CD4-positive, alpha-beta T cell treated with Interleukin-1 beta for 1 hour (primary cell): ENCODE measurements at regions not wholly inside any gene's neighbourhood (a gene's known extent, or its start where the extent isn't known, plus 50 kb on each side); places are given as distances from the start of the nearest gene placed in this dataset.

Experiments used
- DNase-seq, 2 donors: peaks; one replicate each; pipeline ENCODE4 v3.0.0-alpha.2; 2020 to 2022

DNA sequence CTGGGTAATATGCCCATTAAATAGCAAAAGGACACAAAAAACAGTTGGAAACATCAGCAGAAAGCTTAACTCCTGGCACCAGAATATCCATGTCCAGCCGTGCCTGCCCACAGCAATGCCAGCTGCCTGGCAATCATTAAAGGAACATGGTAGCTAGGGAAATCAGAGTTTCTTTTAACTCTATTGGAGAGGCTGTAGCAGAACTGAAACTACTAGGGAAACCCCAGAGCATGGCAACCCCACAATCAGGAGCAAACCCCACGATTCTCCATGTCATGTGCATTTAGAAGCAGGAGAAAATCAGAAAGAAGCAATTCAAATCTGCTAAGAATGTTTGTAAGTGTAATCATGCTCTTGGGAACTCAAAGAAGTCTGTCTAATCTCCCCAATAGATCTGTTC is 409.0 kb upstream of the SMIM21 start:
- no peak for DNase-seq

DNA sequence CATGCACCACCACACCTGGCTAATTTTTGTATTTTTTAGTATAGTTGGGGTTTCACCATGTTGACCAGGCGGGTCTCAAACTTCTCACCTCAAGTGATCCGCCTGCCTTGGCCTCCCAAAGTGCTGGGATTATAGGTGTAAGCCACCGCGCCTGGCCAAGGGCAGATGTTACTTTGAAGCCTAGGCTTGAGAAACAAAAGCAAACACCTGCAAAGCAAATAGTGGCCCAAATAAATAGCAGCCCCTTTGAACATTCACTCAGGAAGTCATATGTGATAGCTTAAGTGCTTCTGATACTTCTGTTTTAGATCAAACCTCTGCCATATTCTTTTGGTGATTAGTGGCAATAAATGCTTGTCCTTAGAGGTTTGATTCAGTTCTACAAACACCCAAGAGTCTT is 404.5 kb upstream of the SMIM21 start:
- no peak for DNase-seq

DNA sequence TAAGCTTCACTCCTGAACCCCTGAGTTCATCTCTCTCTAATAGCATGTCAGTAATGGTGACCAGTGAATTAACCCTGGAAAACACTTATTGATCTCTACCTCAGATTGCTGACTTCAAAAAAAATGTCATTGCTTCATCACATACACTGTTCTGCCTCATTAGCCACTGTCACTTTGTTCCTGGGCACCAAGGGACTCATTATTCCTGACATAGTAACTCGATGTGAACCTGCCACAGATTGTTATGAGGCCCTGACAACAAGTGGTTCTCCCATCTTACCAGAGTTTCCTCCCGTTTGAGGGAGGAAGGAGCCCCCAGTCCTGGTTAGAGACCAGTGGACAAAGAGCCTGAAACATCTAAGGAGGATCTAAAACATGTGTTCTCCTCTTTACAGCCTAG is 403.3 kb upstream of the SMIM21 start:
- no peak for DNase-seq

DNA sequence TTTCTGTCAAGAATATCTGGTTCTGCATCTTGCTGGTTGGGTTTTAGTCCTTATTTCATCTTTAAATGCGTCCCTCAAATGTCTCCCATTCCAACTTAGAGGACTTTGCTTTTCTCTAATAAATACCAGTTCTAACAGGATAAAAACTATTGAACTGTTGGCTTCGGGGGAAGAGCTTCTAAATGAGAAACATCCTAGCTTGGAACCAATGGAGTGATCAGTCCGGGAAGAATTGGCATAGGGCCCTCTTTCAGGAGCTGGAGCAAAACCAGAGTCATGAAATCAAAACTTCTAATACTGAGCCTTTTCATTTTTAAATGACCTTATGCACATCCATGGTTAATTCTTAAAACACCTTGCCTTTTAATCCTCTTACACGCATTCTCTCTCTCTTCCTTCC is 401.6 kb upstream of the SMIM21 start:
- no peak for DNase-seq

DNA sequence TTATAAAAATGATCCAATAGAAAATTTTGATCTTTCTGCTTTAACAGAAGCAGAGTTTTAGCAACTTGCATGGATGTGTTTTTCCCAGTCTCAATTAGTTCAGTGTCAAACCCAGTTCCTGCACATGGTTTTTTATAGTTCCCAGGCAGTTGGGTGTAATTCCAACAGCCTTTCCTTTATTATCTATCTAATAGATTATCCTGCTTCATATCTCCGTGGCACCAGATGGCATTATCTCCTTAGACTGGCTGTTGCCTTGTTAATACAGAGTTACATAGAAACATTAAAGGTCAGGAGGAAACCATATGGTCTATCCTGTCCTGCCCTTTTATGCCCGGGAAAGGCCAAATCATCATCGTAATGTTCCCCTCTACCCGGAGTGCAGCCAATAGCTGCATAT is 400.9 kb upstream of the SMIM21 start:
- no peak for DNase-seq

DNA sequence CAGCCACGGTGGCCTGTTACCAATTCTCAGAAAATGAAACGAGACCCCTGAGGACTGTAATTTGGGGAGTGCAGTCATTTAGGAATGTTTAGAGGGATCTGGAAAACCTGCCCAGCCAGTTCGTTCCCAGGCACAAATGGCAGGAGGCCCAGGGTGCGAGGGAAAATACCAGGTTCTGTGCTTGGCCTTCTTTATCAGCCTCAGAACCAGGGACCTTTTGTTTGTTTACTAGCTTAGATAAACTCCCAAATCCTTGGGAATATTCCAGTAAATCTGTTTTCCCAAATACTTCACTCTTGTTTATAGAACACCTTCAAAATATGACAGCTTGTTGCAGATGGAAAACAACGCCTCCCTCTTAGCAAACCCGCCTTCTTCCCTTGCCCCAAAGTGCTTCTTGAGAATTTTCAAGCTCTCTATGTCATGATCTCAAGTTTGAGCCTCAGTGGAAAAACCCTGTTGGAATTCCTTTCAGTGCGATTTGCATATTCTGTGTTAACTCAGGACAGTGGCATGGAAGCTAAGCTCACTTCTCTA is 400.3 kb upstream of the SMIM21 start:
- DNase-seq = no peak

DNA sequence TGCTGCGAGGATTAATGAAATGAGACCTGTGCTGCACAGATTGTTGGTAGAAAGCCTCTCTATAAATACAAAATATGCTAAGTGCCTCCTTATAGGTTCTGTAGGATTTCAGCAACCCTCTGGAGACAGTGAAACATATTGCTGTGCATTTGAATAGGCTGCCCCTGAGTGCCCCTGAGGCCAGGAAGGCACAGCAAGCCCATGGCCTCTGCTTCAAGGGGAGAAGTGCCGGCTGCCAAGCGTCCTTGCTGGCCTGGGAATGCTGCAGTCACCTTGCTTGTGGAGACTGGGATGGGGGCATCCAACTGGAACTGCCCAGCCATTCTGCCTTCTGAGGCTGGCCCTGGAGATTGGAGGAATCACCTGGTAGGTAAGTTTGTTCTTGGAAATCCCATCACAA is 397.2 kb upstream of the SMIM21 start:
- DNase-seq = no peak

DNA sequence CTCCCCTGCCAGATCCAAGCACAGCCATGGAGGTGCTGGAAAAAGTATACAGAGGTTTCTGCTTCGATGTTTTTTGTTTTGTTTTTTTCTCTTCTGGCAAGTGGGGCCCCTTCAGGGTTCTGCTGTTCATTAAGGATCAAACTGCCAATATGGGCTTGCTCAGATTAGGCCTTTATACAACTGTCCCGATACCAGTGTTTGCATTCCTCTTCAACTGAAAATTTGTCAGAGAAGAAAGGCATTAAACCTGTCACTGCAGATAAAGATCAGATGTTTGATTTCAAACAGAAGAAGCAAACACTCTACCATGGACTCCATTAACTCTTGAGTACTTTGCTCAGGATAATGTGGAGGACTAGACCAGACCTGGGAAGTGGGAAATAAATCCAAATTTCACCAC is 396.0 kb upstream of the SMIM21 start:
- DNase-seq = no peak

DNA sequence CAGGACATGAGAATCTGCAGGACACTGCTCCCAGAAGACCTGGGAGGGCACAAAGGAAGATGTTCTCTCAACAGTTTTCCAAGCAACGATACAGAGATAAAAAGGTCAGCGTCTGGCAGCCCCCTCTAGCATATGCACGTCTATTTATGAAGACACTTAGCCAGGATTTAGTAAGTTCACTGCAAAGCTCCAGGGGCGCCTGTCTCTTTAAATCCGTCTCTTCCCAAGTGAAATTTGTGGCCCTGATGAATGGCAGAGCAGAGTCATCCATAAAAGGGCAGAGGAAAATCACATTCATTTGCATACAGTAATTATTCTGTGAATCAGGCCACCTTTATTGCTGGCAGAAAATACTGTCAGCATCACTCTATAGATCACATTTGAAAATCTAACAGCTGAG is 390.9 kb upstream of the SMIM21 start:
- DNase-seq = no peak

DNA sequence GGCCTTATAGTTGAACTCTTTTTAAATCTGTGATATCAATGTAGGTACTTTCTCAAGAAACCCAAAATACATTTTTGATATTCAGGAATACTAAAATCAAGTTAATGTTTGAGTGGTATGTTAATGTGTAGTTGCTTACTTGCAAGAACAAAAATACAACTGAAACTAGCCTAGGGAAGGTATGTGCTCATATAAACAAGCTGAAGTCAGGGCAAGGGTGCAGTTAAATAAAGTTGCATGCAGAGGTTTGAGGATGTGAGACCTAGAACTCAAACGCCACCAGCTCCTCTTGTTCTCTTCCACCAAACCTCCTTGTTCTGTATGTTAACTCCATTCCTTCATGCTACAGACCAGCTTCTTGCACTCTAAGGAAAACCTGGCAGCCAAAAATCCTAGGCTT is 388.3 kb upstream of the SMIM21 start:
- DNase-seq = no peak

DNA sequence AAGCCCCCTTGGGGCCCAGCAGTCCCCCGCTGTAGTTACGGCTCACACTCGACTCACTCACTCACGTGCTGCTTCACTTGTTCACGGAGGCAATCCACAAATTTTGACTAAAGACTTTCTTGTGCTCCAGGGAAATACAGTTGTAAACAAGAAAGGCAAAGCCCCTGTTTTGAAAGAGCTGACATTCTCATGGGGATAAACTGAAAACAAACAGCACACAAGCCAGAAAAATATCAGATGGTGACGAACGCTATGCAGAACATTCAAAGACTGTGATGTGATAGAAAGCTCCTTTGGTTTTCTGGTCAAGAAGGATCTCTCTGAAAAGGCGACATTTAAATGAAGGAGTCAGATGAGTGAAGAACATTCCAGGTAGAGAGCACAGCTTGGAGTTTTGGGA is 385.3 kb upstream of the SMIM21 start:
- DNase-seq = no peak

DNA sequence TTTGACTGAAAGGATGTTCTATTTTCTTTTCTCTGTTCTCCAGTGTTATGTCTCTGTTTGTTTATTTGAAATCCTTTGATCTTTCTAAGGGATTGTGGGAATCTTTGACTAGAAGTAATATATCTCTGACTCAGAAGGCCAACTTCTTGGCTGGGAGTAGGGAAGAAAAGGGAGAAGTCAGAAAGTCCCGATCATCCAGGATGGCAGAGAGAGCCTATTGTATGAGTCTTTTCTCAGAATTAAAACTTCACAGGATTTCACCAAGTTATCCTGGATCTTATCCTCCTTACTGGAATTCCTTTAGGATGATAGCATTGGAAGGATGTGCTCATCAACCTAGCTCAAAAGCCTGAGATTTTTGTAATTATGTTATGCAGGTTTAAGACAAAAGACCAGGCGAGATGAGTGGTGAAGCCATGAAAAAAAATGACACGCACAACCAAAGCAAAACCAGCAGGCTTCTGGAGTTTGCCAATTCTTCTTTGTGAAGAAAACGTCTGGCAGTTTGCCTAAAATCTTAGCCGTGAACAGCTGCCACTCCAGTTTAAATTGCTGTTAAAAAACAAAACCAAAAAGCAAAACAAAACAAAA is 383.6 kb upstream of the SMIM21 start:
- no peak for DNase-seq

DNA sequence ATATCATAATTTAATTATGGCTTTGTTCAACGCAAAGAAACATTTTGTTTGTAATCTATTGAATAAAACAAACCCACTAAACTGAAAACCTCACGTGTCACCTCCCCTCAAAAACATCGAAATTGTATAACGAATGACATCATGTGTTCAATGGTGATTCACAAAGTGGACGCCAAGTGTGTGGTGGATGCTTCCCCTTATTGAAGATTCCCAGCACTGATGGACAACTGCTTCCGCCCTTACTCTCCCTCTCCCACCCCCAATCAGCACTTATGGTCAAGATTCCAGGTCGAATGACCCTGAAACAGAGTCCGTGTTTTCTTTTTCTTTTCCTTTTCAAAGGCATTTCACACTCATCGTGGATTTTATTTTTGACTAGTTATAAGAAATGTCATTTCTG is 383.0 kb upstream of the SMIM21 start:
- DNase-seq = no peak

DNA sequence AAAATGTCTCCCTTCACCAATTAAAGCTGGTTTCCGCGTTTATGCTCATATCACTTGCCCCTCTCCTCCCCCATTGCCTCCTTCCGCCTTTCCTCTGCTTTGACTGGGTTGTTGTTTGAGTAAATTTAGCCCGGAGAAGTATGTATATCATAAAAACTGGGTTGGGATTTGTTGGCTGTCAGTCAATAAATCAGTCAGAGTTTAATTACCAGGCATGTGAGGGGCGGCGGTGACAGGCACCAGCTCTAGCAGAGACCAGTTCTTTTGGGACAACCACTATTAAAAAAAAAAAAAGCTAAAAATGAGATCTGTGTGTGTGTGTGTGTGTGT is 382.4 kb upstream of the SMIM21 start:
- DNase-seq = no peak

DNA sequence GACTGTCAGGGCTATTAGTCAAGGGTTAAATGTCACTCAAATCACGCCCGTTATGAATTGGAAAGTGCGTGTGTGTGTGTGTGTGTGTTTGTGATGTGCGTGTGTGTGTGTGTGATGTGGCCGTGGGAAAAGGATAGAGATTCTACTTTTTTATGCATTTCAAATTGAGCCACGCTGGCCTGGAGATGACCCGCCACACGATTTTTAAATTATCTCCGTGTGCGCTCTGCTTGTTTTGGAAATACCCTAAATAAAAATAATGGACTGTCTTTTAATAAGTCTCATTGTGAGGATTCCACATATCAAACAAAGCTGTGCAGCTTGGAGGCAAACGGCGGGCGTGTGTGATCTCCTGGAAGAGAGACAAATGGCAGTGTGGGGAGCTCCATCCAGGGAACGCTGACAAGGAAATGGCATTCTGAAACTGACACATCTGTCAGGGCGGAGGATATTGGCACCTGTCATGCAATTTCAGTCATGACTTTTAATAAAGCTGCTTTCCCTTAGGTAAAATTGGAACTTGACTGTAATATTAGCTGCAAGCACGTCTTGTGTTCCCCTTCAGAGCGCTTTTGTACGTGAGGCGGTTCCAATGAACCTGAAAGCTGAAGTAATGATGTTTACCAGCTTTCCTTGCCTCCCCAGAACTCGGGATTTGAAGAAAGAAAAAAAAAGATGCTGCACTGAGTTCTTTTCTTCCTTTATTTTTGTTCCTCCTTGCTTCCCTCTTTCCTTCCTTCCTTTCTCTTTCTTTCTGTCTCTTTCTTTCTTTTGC is 381.8 kb upstream of the SMIM21 start:
- no peak for DNase-seq

DNA sequence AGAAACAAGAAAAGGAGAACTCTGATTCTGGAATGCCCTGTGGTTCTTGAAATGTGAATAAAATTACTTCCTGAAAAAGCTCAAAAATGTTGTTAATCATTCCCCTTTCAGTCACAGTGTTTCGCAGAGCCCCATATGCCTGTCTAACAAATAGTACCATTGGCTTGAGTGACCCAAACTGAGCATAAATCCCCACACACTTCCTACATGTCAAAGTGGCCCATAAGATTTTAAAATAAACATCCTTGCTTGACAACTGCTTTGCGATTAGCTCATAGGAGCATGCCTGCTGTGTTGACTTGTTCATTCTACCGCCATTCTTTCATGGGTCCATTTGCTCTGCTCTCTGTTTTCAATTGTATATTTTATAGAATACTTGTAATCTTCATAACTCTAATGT is 377.8 kb upstream of the SMIM21 start:
- DNase-seq = no peak

DNA sequence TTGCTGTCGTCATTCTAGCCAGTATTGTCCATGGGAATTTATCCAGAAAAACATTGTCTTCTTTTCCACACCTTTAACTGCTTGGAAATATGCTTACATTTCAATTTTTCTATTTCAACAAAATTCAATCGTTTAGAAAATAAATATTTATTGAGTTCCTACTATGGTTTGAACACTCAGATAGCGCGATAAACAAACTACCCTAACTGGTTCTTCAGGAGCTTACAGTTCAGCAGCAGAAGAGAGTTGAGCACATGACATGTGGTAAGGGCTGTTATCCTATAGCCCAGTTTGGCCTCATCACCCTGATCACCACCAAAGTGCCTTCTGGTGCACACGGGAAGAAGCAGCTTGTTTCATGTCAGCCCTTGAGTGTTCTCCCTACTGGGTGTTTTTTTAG is 375.2 kb upstream of the SMIM21 start:
- DNase-seq = no peak

DNA sequence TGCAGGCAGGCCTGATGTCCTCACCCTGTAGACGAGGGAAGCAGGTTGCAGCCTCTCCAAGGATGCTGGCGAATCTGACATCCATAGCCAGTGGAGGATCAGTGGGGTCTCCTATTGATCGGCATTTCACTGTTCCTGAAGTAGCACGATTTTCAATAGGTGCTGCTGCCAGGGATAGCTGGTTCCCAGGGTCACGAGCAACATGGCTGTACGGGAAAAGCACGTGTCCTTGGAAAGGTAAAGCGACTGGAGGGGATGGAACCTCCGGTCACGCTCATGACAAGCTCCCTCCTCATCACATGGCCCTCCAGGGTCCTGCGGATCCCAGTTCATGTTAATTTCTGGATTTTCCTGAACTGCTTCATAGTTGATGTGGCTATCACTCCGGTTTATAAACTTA is 373.7 kb upstream of the SMIM21 start:
- no peak for DNase-seq

DNA sequence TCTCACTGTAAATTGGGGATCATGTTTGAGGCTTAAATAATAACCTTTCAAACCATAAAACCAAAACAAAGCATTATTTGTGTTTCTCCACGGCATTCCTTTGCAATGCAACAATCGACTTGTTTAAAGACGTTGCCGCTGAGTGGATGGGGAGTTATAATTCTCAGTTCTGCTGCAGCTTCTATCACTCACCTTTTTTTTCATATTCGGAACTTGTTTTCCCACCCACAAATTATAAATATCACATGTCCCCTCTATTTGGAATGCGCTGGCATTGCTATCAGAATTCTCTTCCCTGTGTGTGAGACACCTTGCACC is 372.8 kb upstream of the SMIM21 start:
- no peak for DNase-seq

DNA sequence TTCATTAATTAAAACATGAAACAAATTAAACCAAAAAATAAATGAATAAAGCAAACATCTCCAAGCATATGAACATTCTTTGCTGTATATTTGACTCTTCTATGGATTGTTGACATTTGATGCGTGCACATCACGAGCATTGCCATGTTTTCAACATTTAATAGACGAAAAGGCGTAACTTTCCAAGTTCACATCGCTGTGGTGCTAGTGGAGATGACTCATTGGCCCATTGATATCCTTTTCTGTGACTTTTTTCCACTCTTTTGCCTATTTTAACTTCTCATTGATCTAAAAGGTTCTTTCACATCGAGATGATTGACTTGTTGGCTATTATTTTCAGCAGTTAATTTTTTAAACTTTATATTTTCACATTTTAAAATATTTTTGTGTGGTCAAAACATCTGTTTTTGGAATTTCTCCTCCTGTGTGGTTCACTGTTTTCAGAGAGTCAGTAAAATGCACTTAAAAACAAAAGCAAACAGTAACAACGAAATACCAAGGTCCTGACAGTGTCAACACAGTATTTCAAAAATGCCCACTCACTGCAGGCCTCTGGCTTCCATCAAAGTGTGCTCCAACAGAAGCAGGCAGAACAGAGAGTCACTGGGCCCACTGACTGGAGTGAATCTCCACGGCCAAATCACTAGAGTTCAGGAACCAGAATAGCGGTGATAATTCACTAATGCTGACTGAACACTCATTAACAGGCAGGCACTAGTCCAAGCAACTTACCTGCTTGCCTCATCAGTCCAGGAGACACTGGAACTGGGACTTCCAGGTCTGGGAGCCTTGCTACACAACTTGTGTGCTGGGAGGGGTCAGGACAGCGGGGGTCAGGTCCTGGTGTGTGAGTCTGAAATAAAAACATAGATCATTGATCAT is 372.2 kb upstream of the SMIM21 start:
- DNase-seq = no peak

DNA sequence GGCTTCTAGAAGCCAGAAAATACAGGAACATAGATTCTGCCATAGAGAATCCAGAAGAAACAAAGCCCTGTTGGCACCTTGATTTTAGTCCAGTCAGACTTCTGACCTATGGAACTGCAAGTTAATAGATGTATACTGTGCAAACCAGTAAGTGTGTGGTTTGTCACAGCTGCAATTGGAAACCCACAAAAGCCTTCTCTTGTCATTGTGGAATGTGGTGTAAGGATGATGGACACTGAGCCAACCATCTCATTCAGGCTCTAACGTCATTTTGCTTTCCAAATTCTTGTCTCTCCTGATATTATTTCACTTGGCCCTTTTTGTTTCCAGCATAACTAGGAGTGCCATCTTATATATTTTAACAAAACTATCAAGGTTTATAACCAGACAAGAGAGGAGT is 369.5 kb upstream of the SMIM21 start:
- DNase-seq = no peak

DNA sequence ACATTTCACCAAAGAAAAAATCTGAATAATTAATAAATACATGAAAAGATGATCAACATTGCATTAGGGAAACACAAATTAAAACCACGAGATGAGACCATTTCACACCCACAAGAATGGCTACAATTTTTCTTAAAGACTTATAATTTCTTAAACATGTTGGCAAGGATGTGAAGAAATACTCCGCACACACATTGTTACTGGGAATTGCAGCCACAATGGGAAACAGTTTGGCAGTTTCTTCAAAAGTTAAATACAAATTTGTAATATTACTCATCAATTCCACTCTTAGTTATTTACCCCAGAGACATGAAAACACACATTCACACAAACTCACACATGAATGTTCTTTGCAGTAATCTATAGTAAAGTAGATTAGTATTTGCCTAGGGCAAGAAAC is 363.3 kb upstream of the SMIM21 start:
- DNase-seq = no peak

DNA sequence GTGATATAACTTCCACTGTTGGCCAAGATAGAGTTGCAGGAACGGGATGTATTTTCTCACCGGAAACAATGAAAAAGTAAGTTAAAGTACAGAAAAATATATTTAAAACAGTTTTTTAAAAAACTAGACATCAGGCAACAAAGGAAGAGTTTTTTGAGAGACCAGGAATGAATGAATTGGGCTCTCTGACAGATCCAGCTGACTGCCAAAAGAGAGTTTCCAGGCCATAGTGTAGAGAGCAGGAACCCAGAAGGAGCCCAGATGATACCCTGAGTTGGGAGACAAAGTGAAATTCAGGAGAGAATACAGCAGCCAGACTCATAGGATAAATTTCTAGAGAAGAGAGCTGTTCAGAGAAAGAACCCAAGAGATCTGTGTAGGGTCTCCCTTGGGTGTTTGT is 362.6 kb upstream of the SMIM21 start:
- no peak for DNase-seq

DNA sequence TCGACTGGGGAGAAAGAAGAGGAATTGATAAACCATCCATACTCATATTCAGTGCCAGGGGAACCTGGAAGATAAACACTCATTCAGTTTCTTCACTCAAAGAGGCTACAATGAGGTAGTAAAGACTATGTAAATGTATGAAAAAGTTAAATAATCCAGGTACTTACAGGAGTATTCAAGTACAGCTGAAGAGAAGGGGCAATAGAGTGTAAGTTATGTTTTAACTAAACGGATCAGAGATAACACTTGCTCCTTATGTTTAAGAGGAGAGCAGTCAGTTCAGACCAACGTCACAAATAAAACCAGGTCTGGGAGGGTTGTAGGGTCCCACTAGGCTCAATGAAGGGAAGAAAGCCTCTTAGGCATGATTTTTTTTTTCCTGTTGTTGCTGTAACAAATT is 358.3 kb upstream of the SMIM21 start:
- DNase-seq = no peak
